MCF 10A (cell line): ENCODE measurements at regions not wholly inside any gene's neighbourhood (a gene's known extent, or its start where the extent isn't known, plus 50 kb on each side); places are given as distances from the start of the nearest gene placed in this dataset.

ENCODE experiments used
- BruUV-seq: library from RNA; stranded (reverse); fragments of 400-500 nt; replicated peaks from 2 replicates; lab custom pipeline; 2021; lab: Mats Ljungman, UMichigan
- CTCF ChIA-PET: fragments of 300-600 bp; sonication (Branson Sonifier 250); formaldehyde crosslinking; extraction: SDS; loops from one replicate; lab custom pipeline; 2021; ENCODE audit warnings: antibody characterized with exemption, inconsistent platforms; lab: Yijun Ruan, JAX
- POLR2A ChIA-PET: fragments of 300-600, 350-650 bp; sonication (Branson Sonifier 250); formaldehyde crosslinking; extraction: SDS; loops from one replicate; lab custom pipeline; 2020; ENCODE audit warnings: antibody characterized with exemption, inconsistent platforms; lab: Yijun Ruan, JAX
- DNase-seq: peaks from one replicate; pipeline ENCODE4 v3.0.0-alpha.2; 2018; ENCODE audit not compliant: unreplicated experiment
- H3K27ac Mint-ChIP-seq: one replicate; pipeline ENCODE4 v1.8.0; 2022; ENCODE audit warnings: mild to moderate bottlenecking, low read depth, mixed read lengths; ENCODE audit not compliant: unreplicated experiment
- H3K27me3 Mint-ChIP-seq: one replicate; pipeline ENCODE4 v1.8.0; 2022; ENCODE audit warnings: mixed read lengths; ENCODE audit not compliant: insufficient read depth, unreplicated experiment
- H3K36me3 Mint-ChIP-seq: one replicate; pipeline ENCODE4 v1.8.0; 2022; ENCODE audit warnings: mild to moderate bottlenecking, moderate library complexity, mixed read lengths; ENCODE audit not compliant: insufficient read depth, unreplicated experiment
- H3K4me1 Mint-ChIP-seq: one replicate; pipeline ENCODE4 v1.8.0; 2022; ENCODE audit warnings: mixed read lengths; ENCODE audit not compliant: insufficient read depth, unreplicated experiment
- H3K4me3 Mint-ChIP-seq: one replicate; pipeline ENCODE4 v1.8.0; 2022; ENCODE audit warnings: mild to moderate bottlenecking, moderate library complexity, mixed read lengths; ENCODE audit not compliant: unreplicated experiment
- H3K9me3 Mint-ChIP-seq: one replicate; pipeline ENCODE4 v1.8.0; 2022; ENCODE audit warnings: mixed read lengths; ENCODE audit not compliant: unreplicated experiment
- intact Hi-C: fragments of 100-400 bp; cut with micrococcal nuclease; formaldehyde crosslinking; loops from 2 replicates; pipeline ENCODE4 v1.14.1; 2022
- TF ChIP-seq, protein P1 (sequence below): fragments of 200-600 bp; IDR thresholded peaks from one replicate; pipeline ENCODE4 v1.8.0; 2022; ENCODE audit warnings: antibody characterized with exemption, mild to moderate bottlenecking; ENCODE audit not compliant: unreplicated experiment

DNA sequence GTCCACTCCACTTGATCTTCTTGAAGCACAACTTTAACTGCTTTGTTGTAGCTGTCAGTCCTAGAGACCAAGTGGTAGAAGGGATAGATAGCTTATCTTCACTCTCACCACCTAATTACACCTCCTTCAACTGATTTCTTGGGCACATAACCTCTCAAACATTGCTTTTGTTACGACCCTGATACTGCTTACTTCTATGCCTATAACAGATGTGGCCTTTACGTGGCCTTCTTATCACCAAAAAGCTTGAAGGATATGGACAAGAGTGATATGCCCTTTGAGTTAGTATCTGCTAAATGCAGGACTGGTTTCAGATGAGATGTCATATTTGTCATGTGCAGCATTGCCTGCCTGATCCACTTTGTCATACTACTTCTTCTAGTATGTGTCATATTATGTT, 847.2 kb downstream of the TDRD15 start:
- Mint-ChIP-seq H3K4me3 (no peak overlapping the region), H3K4me1 (no peaks in the 10 kb centered on the region), H3K27ac (no peak overlapping the region), H3K36me3 (no peaks in the 10 kb centered on the region), H3K27me3 (no peaks in the 10 kb centered on the region), H3K9me3 (peaks cover 8% of the 10 kb centered on the region)
- CTCF ChIA-PET: interaction anchor here (0.7 kb wide), 1 partner anchor 211 kb away, joined by 3 read pairs; no protein-coding TSS in a partner anchor
- intact Hi-C loops: no loop called here
- TF ChIP-seq, protein P1, sequence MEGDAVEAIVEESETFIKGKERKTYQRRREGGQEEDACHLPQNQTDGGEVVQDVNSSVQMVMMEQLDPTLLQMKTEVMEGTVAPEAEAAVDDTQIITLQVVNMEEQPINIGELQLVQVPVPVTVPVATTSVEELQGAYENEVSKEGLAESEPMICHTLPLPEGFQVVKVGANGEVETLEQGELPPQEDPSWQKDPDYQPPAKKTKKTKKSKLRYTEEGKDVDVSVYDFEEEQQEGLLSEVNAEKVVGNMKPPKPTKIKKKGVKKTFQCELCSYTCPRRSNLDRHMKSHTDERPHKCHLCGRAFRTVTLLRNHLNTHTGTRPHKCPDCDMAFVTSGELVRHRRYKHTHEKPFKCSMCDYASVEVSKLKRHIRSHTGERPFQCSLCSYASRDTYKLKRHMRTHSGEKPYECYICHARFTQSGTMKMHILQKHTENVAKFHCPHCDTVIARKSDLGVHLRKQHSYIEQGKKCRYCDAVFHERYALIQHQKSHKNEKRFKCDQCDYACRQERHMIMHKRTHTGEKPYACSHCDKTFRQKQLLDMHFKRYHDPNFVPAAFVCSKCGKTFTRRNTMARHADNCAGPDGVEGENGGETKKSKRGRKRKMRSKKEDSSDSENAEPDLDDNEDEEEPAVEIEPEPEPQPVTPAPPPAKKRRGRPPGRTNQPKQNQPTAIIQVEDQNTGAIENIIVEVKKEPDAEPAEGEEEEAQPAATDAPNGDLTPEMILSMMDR: no peak
- BruUV-seq: no TSS peak
- POLR2A ChIA-PET: no interaction called here
- no peak for DNase-seq

DNA sequence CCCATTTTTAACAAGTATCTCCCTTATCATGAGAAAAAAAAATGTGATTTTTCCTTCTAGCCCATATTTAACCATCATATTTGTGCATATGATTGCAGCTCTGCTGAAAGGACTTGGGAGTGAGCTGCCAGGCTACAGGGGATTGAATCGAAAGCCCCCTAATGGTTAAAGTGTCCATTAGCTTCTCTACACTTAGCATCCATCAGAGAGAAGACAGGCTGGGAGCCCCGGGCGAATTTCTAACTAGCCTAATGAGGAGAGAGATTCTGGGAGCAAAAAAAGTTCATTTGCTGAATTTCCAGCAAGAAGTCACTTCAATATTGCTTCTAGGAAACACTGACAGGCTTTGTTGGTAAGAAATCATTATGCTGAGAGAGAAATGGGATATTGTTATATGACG, 848.8 kb downstream of the TDRD15 start:
- Mint-ChIP-seq H3K4me3 (no peak overlapping the region), H3K36me3 (no peaks in the 10 kb centered on the region), H3K4me1 (no peaks in the 10 kb centered on the region), H3K27me3 (no peaks in the 10 kb centered on the region), H3K27ac (no peak overlapping the region), H3K9me3 (peaks cover 7% of the 10 kb centered on the region)
- intact Hi-C loops: no loop called here
- POLR2A ChIA-PET: no interaction called here
- no TSS peak for BruUV-seq
- DNase-seq: no peak
- TF ChIP-seq, protein P1: no peak
- CTCF ChIA-PET: no interaction called here

DNA sequence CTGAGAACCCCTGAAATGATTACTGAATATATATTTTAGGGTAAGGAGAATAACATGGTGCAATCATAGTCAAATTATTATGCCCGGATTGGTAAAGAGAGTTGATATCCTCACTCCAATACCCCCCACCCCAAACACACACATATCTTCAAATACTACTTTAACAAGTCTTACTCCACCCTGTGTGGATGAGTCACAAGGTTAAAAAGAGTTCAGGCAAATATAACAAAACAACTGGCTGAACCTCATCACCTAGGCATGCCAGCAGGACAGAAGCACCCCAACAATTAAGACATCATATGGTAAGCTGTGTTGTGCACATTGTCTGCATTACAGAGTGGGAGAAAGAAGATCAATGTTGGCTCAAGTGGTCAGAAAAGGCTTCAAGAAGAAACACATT, 857.4 kb downstream of the TDRD15 start:
- Mint-ChIP-seq H3K4me3 (no peak overlapping the region), H3K9me3 (peaks cover 22% of the 10 kb centered on the region), H3K27me3 (no peaks in the 10 kb centered on the region), H3K36me3 (no peaks in the 10 kb centered on the region), H3K4me1 (no peaks in the 10 kb centered on the region), H3K27ac (no peak overlapping the region)
- DNase-seq: no peak
- intact Hi-C loops: no loop called here
- ChIA-PET CTCF (no interaction called here), POLR2A (no interaction called here)
- no TSS peak for BruUV-seq
- TF ChIP-seq, protein P1: no peak

GRCh38 chr2:21993002-21993401, 869.2 kb downstream of the TDRD15 start:
- Mint-ChIP-seq H3K27ac (no peak overlapping the region), H3K36me3 (no peaks in the 10 kb centered on the region), H3K9me3 (peaks cover 31% of the 10 kb centered on the region), H3K27me3 (no peaks in the 10 kb centered on the region), H3K4me3 (no peak overlapping the region), H3K4me1 (no peaks in the 10 kb centered on the region)
- POLR2A ChIA-PET: no interaction called here
- BruUV-seq: no TSS peak
- TF ChIP-seq, protein P1: no peak
- intact Hi-C loops: no loop called here
- CTCF ChIA-PET: no interaction called here
- DNase-seq: no peak
